HG03575 (cell line): ENCODE measurements at regions not wholly inside any gene's neighbourhood (a gene's known extent, or its start where the extent isn't known, plus 50 kb on each side); places are given as distances from the start of the nearest gene placed in this dataset.
"Not testable (repeated sequence)": the region's sequence is repeated elsewhere in the genome, so short reads cannot be mapped to it uniquely, and the experiment has no call there.

Experiments used
- ATAC-seq: cut with Tn5 transposase; IDR thresholded peaks from one replicate; pipeline ENCODE4 v1.9.1; 2021; ENCODE audit not compliant: unreplicated experiment, insufficient number of reproducible peaks, low FRiP score; ENCODE audit errors: extremely low read depth

- ATAC-seq: no peak
Measured at GRCh38 chr13:103625194-103625593, 559.0 kb upstream of the SLC10A2 start.

DNA sequence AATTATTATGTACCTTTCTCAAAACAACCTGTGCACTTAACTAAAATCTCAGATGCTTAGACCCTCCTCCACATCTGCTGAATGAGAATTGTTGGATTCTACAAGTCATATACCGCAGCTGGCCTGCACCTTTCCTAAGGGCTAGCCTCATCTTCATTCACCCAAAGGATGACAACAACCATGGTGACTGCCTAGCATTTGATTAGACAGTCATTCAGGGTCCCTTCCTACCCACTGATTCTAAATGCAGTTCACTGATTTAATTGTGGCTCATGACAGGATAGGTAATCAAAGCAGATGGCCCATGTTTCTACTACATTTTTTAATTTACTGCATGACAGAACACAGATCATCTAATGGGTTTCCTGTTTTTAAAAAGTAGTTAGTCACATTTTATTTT is 551.9 kb upstream of the SLC10A2 start:
- ATAC-seq: no peak

- no peak for ATAC-seq
Measured at GRCh38 chr13:103615771-103616170, 549.6 kb upstream of the SLC10A2 start.

DNA sequence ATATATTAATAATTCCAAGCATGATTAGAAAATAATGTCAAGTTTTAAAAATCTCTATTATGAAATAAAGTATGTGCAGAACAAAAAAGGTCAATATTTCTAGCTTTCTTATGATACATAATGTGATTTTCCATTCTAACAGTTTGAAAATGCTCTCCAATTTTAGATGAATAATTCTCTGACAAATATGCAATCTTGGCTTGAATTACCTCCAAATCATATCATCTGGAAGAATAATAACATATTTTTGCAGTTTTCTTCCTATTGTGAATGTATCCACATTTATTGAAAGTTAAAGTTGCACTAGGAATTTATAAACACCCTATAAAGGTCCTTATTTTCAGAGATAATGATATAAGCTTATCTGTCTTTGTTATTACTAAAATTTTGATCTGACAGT is 548.5 kb upstream of the SLC10A2 start:
- no peak for ATAC-seq

- ATAC-seq: peak; percentile 59
Measured at GRCh38 chr13:103607995-103608394, 541.8 kb upstream of the SLC10A2 start.

DNA sequence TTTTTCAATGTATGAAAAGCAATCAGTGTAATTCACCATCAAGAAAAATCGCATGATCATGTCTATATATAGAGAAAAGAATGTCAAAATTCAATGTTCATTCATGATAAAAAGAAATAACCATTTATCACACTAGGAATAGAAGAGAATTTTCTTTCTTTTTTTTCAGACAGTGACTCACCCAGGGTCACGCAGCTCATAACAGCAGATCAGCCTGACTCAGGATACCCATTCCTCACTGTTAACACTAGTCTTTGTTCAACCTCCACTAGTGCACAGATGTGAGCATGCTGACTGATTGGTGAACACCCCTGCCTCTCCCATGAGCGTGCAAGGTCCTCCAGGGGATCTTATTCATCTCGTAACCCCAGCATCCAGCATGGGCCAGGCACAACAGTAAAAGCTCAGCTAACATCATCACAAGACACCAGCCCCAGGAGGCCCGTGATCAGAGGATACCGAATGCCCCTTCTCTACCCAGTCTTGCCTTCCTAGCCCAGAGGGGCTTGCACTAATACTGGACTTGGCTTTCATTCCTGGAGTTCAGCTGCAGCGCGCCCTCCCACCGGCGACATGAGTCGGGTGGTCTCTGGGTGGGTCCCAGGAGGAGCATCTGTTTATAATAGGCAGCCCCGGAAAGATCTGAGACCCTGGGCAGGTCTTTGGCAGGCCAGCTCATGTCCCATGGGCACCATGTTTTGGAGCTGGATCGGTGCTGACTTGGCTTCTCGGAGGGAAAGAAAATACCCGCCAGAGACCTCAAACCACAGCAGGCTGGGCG is 539.5 kb upstream of the SLC10A2 start:
- no peak for ATAC-seq

GRCh38 chr13:103599870-103600269 is 533.7 kb upstream of the SLC10A2 start:
- not testable (repeated sequence) for ATAC-seq

DNA sequence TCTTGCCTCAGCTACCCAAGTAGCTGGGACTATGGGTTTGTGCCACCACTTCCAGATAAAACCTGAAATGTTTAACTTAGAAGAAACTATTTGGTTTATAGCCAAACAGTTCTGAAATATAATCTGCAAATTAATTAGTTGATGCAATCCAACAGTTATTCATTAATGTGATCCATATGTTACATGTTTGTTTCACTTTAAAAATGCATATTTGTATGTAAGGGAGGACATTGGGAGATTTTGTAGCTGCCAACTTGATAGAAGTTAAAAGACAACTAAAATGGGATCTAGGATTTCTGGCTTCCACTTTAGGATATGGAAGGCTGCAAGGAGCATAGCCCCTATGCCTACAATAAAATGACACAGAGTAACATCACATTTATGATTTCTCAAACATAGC is 532.5 kb upstream of the SLC10A2 start:
- no peak for ATAC-seq

- ATAC-seq: no peak
Measured at GRCh38 chr13:103573446-103573845, 507.2 kb upstream of the SLC10A2 start.

DNA sequence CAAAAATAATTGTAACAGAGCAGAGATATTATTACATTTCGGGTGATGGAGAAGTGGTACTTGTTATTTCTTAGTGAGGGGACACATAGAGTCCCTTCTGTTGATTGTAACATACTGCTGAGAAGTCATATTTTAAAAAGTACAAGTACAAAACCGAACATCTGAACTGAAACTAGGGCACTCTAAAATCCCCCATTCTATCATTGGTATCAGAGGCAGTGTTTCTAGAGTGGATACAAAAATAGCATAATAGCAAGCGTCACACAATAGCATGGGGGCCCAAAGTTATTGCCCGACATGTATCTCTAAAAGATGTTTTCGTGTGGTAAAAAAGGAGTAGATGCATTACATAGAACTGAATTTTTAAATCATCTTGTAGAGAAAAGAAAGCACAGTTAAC is 502.1 kb upstream of the SLC10A2 start:
- no peak for ATAC-seq

- ATAC-seq: no peak
Measured at GRCh38 chr13:103557878-103558277, 491.7 kb upstream of the SLC10A2 start.

GRCh38 chr13:103556681-103557080 is 490.5 kb upstream of the SLC10A2 start:
- ATAC-seq: no peak

DNA sequence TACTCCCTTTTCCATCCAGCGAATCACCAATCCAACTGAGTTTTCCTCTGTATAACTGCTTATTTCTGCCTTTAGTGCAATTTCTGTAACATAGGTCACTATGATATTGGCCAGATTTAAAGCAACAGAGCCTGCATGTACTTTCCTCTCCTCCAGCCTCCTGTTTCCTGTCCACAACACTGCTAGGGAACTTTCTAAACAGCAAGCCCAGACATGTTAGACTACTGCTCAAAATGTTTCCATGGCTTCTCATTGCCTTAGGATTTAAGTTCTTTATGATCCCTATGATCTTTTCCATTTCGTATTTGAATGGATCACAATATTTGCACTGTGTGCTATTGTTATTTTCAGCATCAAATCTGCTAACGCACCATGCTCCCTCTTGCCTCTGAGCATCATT is 481.7 kb upstream of the SLC10A2 start:
- no peak for ATAC-seq

GRCh38 chr13:103546271-103546670 is 480.1 kb upstream of the SLC10A2 start:
- no peak for ATAC-seq

DNA sequence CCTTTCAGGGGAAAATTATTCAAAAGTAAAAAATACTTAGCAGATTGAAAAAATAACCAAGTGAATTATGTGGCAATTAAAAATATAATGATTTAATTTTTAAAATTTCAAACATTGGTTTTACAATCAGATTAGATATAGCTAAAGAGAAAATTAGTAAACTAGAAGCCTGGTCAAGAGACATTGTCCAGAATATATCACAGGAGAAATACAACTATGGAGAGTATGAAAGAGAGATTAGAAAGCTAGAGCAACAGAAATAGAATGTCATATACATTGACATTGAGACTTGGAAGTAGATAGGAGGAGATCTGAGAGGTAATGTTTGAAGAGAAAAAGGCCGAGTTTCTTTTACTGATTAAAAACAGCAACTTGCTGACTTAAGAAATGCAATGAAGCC is 476.4 kb upstream of the SLC10A2 start:
- no peak for ATAC-seq

- no peak for ATAC-seq
Measured at GRCh38 chr13:103540382-103540765, 474.2 kb upstream of the SLC10A2 start.

DNA sequence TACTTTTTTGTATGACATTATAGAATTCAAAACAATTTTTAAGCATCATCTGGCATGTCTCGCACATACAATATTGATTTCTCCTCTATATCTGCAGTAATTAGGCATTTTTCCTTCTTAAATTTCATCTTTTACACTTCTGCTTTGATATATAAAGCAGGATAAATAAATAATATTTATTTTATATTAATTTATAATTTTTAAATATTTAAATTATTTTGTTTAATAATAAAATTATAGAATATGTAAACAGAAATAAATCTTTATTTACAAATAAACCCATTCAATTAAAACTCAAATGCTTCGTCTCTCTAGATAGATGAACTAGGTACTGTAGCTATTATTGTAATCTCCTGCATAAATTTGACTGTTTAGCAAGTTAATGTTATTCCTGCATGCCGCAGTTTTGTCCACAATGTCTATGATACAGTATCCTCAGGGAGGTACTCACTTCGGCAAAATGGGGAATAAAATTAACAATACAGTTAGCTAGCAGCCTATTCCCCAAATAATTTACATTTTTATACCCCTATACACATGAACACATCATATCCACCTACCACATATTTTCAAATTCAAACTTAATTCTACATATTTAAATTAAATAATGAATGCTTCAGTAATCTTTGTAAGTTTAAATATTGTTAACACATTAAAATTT is 473.6 kb upstream of the SLC10A2 start:
- no peak for ATAC-seq

DNA sequence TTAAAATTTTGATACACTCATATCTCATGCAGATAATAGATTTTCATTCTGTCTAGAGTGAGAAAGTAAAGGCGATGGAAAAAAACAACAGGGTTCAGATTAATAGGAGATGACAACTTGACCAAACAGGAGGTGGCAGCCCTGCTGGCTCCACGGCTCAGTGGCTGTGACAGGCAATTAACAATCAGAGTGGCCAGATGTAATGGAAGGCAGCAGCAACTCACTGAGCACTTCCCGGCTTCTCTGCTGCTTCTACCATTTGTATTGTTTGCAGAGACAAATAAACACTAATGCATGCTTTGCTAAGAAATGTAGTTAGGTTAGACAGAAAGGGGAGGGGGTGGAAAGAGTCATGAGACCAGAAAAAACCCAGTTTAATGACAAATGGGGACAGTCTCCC is 473.0 kb upstream of the SLC10A2 start:
- no peak for ATAC-seq

GRCh38 chr13:103537616-103538015 is 471.4 kb upstream of the SLC10A2 start:
- ATAC-seq: no peak

GRCh38 chr13:103531278-103531677 is 465.1 kb upstream of the SLC10A2 start:
- ATAC-seq: no peak

GRCh38 chr13:103528437-103528836 is 462.2 kb upstream of the SLC10A2 start:
- ATAC-seq: no peak
